Choroid plexus epithelial cell (primary cell): ENCODE measurements at regions not wholly inside any gene's neighbourhood (a gene's known extent, or its start where the extent isn't known, plus 50 kb on each side); places are given as distances from the start of the nearest gene placed in this dataset.

Experiments used
- DNase-seq: peaks from one replicate; pipeline ENCODE4 v3.0.0-alpha.2; 2010; ENCODE audit warnings: low read depth
- H3K4me3 ChIP-seq: 2 replicates; pipeline ENCODE4 v1.5.1; 2011; ENCODE audit warnings: low read depth, mild to moderate bottlenecking, control low read depth, low read length, moderate library complexity
- CTCF ChIP-seq: conservative IDR thresholded peaks from 2 replicates; pipeline ENCODE4 v1.5.1; 2011; ENCODE audit warnings: low read depth, mild to moderate bottlenecking, control low read depth, inconsistent platforms, low read length, moderate library complexity

- H3K4me3 ChIP-seq: no peak overlapping the region
- no peak for DNase-seq
- no peak for TF ChIP-seq CTCF
Observed at GRCh38 chr5:174183701-174184100, 138.2 kb downstream of the NSG2 start.

GRCh38 chr5:174185506-174185905, 140.0 kb downstream of the NSG2 start:
- no peak for DNase-seq
- no peak for TF ChIP-seq CTCF
- H3K4me3 ChIP-seq: no peak overlapping the region

GRCh38 chr5:174186096-174186695, 140.7 kb downstream of the NSG2 start:
- no peak overlapping the region for H3K4me3 ChIP-seq
- no peak for DNase-seq
- no peak for TF ChIP-seq CTCF

GRCh38 chr5:174187001-174187400, 141.5 kb downstream of the NSG2 start:
- DNase-seq: no peak
- TF ChIP-seq CTCF: no peak
- H3K4me3 ChIP-seq: no peak overlapping the region

- no peak for DNase-seq
- TF ChIP-seq CTCF: no peak
- no peak overlapping the region for H3K4me3 ChIP-seq
Observed at GRCh38 chr5:174187481-174187880, 142.0 kb downstream of the NSG2 start.

- no peak for TF ChIP-seq CTCF
- H3K4me3 ChIP-seq: no peak overlapping the region
Observed at GRCh38 chr5:174188295-174188694, 142.8 kb downstream of the NSG2 start.

More at GRCh38 chr5:174188295-174188694, 142.8 kb downstream of the NSG2 start:
- no peak for DNase-seq
